A549 (cell line): ENCODE measurements at regions not wholly inside any gene's neighbourhood (a gene's known extent, or its start where the extent isn't known, plus 50 kb on each side); places are given as distances from the start of the nearest gene placed in this dataset.

Source experiments
- ATAC-seq, 2 experiments: fragments of 200-7000 bp in 1 of 2; fragments of >200 bp in 1 of 2; cut with Nextera tagmentation in 1 of 2; cut with Tn5 transposase in 1 of 2; 3 replicates each; pipeline versions ENCODE4 v1.8.0 to v1.9.1; 2018 to 2020; ENCODE audit warnings: mild to moderate bottlenecking in 1 of 2, moderate library complexity in 1 of 2
- CTCF ChIA-PET: fragments of 300-600 bp; sonication (Branson Sonifier 250); formaldehyde crosslinking; extraction: SDS; loops from one replicate; lab custom pipeline; 2021; ENCODE audit warnings: antibody characterized with exemption, inconsistent platforms; lab: Yijun Ruan, JAX
- POLR2A ChIA-PET: fragments of 350-600 bp; formaldehyde crosslinking; extraction: SDS; loops from one replicate; lab custom pipeline; 2021; ENCODE audit warnings: antibody characterized with exemption, inconsistent platforms; lab: Yijun Ruan, JAX
- DNase-seq, 2 experiments: peaks; one replicate each; pipeline versions ENCODE4 v3.0.0 to v3.0.0-alpha.2; 2011 to 2016; ENCODE audit warnings: low read depth in 1 of 2, low spot score in 1 of 2
- FAIRE-seq: peaks from 2 replicates; lab custom pipeline; 2011; peaks lifted over from hg19 to GRCh38; lab: Jason Lieb, UNC
- H3K27ac ChIP-seq, 2 experiments: fragments of >200 bp; sonication (Bioruptor Twin); formaldehyde crosslinking; 3 replicates each; pipeline ENCODE4 v1.5.1; 2016 to 2017
- H3K4me1 ChIP-seq: fragments of >200 bp; sonication (Bioruptor Twin); formaldehyde crosslinking; 3 replicates; pipeline ENCODE4 v1.6.1; 2016
- H3K4me2 ChIP-seq: fragments of >200 bp; sonication (Bioruptor Twin); formaldehyde crosslinking; 3 replicates; pipeline ENCODE4 v1.6.1; 2016
- H3K4me3 ChIP-seq: fragments of >200 bp; sonication (Bioruptor Twin); formaldehyde crosslinking; 3 replicates; pipeline ENCODE4 v1.5.1; 2016
- H3K9me3 ChIP-seq: fragments of >200 bp; sonication (Bioruptor Twin); formaldehyde crosslinking; 3 replicates; pipeline ENCODE4 v1.6.1; 2016
- CBX8 ChIP-seq: fragments of 200-600 bp; sonication (generic); IDR thresholded peaks from 2 replicates; pipeline ENCODE4 v1.6.1; 2016
- CHD2 ChIP-seq: fragments of 150-350 bp; IDR thresholded peaks from 2 replicates; pipeline ENCODE4 v1.6.1; 2014; ENCODE audit warnings: low read length; ENCODE audit not compliant: partially characterized antibody
- CHD4 ChIP-seq: fragments of 200-600 bp; sonication (generic); IDR thresholded peaks from 2 replicates; pipeline ENCODE4 v1.6.1; 2016; ENCODE audit warnings: antibody characterized with exemption, mild to moderate bottlenecking, borderline replicate concordance
- EHMT2 ChIP-seq: fragments of 200-600 bp; sonication (generic); IDR thresholded peaks from 2 replicates; pipeline ENCODE4 v1.6.1; 2016; ENCODE audit warnings: antibody characterized with exemption, low read depth, mild to moderate bottlenecking, moderate library complexity
- ESRRA ChIP-seq: fragments of 150-350 bp; IDR thresholded peaks from 2 replicates; pipeline ENCODE4 v1.6.1; 2014; ENCODE audit warnings: mild to moderate bottlenecking, low read length, borderline replicate concordance
- FOSL2 ChIP-seq, 2 experiments: fragments of 450-650 bp in 1 of 2; fragments of >200 bp in 1 of 2; sonication (Bioruptor Twin) in 1 of 2; formaldehyde crosslinking; IDR thresholded peaks; 2 replicates each; pipeline versions ENCODE4 v1.5.0 to v1.6.1; 2016 to 2020; ENCODE audit warnings: mild to moderate bottlenecking in 1 of 2, moderate library complexity in 1 of 2
- HEYL ChIP-seq: fragments of 250-450 bp; sonication (Bioruptor Pico); IDR thresholded peaks from 2 replicates; pipeline ENCODE4 v1.8.0; 2021; ENCODE audit warnings: mild to moderate bottlenecking, moderate library complexity
- HOXA7 ChIP-seq: fragments of 250-450 bp; sonication (Bioruptor Pico); IDR thresholded peaks from 2 replicates; pipeline ENCODE4 v1.5.0; 2020; ENCODE audit warnings: mild to moderate bottlenecking, moderate library complexity
- JUNB ChIP-seq: fragments of >200 bp; sonication (Bioruptor Twin); formaldehyde crosslinking; IDR thresholded peaks from 2 replicates; pipeline ENCODE4 v1.6.1; 2016
- KDM1A ChIP-seq: fragments of 200-600 bp; sonication (generic); IDR thresholded peaks from 2 replicates; pipeline ENCODE4 v1.6.1; 2016; ENCODE audit warnings: low read depth, mild to moderate bottlenecking
- MAFK ChIP-seq: fragments of 450-650 bp; IDR thresholded peaks from 2 replicates; pipeline ENCODE4 v1.6.1; 2014; ENCODE audit not compliant: partially characterized antibody
- NFE2L2 ChIP-seq: fragments of 150-350 bp; conservative IDR thresholded peaks from 2 replicates; pipeline ENCODE4 v1.6.1; 2014; ENCODE audit warnings: low read length
- POLR2AphosphoS2 ChIP-seq: conservative IDR thresholded peaks from 2 replicates; pipeline ENCODE4 v1.6.1; 2012; ENCODE audit warnings: low read length, improper control_type of control experiment, inconsistent platforms
- RAD21 ChIP-seq, 2 experiments: fragments of >200 bp in 1 of 2; sonication (Bioruptor Twin) in 1 of 2; formaldehyde crosslinking in 1 of 2; IDR thresholded peaks in 1 of 2; conservative IDR thresholded peaks in 1 of 2; 2 replicates in 1 of 2; 3 replicates in 1 of 2; pipeline ENCODE4 v1.6.1; 2012 to 2018; ENCODE audit warnings: inconsistent platforms in 1 of 2
- SREBF2 ChIP-seq: fragments of 450-650 bp; IDR thresholded peaks from 2 replicates; pipeline ENCODE4 v1.6.1; 2014; ENCODE audit warnings: mild to moderate bottlenecking, moderate library complexity
- ZNF302 ChIP-seq: fragments of 250-450 bp; sonication (Bioruptor Pico); IDR thresholded peaks from 2 replicates; pipeline ENCODE4 v1.9.0; 2021; ENCODE audit warnings: inconsistent platforms, mild to moderate bottlenecking, moderate library complexity
- WGBS: methylation state at CpG from one replicate; pipeline ENCODE4 v1.1.6; 2017; ENCODE audit errors: missing lambda C conversion rate; 5-methylcytosine and 5-hydroxymethylcytosine counted together
- TF ChIP-seq, protein P1 (sequence below): fragments of 200-600 bp; sonication (generic); IDR thresholded peaks from 2 replicates; pipeline ENCODE4 v1.6.1; 2016; ENCODE audit warnings: antibody characterized with exemption, mild to moderate bottlenecking, moderate library complexity
- TF ChIP-seq, protein P2 (sequence below): fragments of 250-450 bp; sonication (Bioruptor Pico); IDR thresholded peaks from 2 replicates; pipeline ENCODE4 v1.5.0; 2020; ENCODE audit warnings: low read depth, mild to moderate bottlenecking, moderate library complexity
- TF ChIP-seq, protein P3 (sequence below): IDR thresholded peaks from 2 replicates; pipeline ENCODE4 v1.6.1; 2012
- TF ChIP-seq, protein P4 (sequence below): fragments of >200 bp; sonication (Bioruptor Twin); formaldehyde crosslinking; IDR thresholded peaks from 3 replicates; pipeline ENCODE4 v1.5.1; 2016

DNA sequence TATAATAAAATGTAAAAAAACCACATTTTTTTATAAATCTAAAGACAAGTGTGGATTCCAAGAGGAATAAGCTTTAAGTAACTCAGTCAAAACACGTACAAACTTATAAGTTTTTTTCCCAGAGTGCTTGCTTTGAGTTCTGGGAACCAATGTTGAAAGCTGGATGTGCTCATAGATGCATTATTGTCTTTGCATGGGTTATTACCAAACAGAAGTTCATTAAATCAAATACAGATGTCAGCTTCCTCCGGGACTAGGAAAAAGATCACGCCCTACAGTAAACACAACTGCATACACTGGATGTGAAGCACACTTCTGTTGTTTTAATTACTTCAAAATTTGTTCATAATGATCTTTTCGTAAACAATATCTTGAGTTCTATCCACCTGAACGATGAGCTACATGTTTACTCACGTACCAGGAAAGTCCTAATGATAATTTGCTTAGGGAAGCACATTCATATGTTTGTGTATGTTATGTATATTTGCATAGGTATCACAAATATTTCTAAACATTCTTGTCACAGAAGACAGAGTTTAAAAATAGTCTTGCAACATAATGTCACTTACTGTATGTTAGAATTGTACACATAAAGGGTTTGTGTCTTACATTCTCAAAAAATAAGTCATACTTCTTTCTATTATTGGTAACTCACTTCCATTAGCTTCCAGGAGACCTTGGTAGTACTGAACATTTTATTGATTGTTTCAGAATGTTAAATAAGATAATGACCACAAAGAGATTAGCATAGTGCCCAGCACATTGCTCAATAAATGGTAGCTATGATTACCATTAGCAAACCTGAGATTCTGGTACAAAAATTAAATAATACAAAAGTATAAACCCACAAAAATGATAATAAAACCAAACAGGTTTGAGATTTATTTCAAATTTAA, 427.4 kb downstream of the CETN3 start:
- no peak overlapping the region for H3K27ac ChIP-seq
- ATAC-seq = no peak
- H3K9me3 ChIP-seq = no peaks in the 10 kb centered on the region
- TF ChIP-seq JUNB (no peak), MAFK (peak; percentile 58)
- TF ChIP-seq, all 56 proteins: peak for 1
- Histone ChIP-seq H3K4me1 (no peaks in the 10 kb centered on the region), H3K4me3 (no peak overlapping the region), H3K4me2 (no peak overlapping the region)
- POLR2A ChIA-PET = no interaction called here
- FAIRE-seq (no peak), DNase-seq (no peak)
- WGBS = 3% methylated on average over 6 of the region's 6 CpGs
- CTCF ChIA-PET = interaction anchor here (0.6 kb wide), 1 partner anchor 272 kb away, joined by 3 read pairs; no protein-coding TSS in a partner anchor

DNA sequence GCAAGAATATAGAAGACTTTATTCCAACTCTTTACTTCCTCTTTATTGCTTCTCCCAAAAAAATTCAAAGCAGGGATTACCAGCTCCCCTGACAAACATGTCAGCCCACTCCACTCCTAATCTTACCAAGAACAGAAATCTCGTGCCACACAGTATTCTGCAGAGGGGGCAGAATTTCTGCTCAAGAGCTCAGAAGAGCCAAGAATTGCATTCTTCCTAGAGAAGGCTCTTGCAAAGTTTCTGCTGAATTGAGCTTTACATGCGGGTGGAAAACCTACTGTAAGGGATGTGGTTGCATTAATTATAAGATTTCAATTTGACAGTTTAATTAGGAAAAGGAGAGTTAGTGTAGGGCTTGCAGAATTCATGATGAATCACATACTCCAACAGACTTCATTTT, 428.5 kb downstream of the CETN3 start:
- Histone ChIP-seq H3K9me3 (no peaks in the 10 kb centered on the region), H3K4me1 (no peaks in the 10 kb centered on the region), H3K27ac (no peak overlapping the region), H3K4me3 (no peak overlapping the region), H3K4me2 (no peak overlapping the region)
- FAIRE-seq (no peak), ATAC-seq (no peak), DNase-seq (no peak)
- 0% methylated on average over 2 of the region's 2 CpGs for WGBS
- POLR2A ChIA-PET = no interaction called here
- TF ChIP-seq RAD21 (conservative IDR thresholded peaks at IDR 0.05 in 1 of 2, IDR thresholded peaks at IDR 0.05 in 1 of 2) (no peak), CBX8 (no peak), FOSL2 (IDR thresholded peaks at IDR 0.05) (no peak), FOSL2 (CRISPR knock-in tag; IDR thresholded peaks at IDR 0.05) (no peak), CHD4 (no peak), ESRRA (no peak), ZNF302 (CRISPR knock-in tag) (no peak), NFE2L2 (no peak), HOXA7 (CRISPR knock-in tag) (no peak), POLR2AphosphoS2 (no peak), EHMT2 (no peak), HEYL (CRISPR knock-in tag) (no peak), SREBF2 (no peak), CHD2 (no peak), KDM1A (no peak)
- TF ChIP-seq, protein P1, sequence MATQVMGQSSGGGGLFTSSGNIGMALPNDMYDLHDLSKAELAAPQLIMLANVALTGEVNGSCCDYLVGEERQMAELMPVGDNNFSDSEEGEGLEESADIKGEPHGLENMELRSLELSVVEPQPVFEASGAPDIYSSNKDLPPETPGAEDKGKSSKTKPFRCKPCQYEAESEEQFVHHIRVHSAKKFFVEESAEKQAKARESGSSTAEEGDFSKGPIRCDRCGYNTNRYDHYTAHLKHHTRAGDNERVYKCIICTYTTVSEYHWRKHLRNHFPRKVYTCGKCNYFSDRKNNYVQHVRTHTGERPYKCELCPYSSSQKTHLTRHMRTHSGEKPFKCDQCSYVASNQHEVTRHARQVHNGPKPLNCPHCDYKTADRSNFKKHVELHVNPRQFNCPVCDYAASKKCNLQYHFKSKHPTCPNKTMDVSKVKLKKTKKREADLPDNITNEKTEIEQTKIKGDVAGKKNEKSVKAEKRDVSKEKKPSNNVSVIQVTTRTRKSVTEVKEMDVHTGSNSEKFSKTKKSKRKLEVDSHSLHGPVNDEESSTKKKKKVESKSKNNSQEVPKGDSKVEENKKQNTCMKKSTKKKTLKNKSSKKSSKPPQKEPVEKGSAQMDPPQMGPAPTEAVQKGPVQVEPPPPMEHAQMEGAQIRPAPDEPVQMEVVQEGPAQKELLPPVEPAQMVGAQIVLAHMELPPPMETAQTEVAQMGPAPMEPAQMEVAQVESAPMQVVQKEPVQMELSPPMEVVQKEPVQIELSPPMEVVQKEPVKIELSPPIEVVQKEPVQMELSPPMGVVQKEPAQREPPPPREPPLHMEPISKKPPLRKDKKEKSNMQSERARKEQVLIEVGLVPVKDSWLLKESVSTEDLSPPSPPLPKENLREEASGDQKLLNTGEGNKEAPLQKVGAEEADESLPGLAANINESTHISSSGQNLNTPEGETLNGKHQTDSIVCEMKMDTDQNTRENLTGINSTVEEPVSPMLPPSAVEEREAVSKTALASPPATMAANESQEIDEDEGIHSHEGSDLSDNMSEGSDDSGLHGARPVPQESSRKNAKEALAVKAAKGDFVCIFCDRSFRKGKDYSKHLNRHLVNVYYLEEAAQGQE = no peak
- TF ChIP-seq, protein P2, sequence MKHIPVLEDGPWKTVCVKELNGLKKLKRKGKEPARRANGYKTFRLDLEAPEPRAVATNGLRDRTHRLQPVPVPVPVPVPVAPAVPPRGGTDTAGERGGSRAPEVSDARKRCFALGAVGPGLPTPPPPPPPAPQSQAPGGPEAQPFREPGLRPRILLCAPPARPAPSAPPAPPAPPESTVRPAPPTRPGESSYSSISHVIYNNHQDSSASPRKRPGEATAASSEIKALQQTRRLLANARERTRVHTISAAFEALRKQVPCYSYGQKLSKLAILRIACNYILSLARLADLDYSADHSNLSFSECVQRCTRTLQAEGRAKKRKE = no peak
- TF ChIP-seq, protein P3, sequence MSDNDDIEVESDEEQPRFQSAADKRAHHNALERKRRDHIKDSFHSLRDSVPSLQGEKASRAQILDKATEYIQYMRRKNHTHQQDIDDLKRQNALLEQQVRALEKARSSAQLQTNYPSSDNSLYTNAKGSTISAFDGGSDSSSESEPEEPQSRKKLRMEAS = no peak
- TF ChIP-seq, protein P4, sequence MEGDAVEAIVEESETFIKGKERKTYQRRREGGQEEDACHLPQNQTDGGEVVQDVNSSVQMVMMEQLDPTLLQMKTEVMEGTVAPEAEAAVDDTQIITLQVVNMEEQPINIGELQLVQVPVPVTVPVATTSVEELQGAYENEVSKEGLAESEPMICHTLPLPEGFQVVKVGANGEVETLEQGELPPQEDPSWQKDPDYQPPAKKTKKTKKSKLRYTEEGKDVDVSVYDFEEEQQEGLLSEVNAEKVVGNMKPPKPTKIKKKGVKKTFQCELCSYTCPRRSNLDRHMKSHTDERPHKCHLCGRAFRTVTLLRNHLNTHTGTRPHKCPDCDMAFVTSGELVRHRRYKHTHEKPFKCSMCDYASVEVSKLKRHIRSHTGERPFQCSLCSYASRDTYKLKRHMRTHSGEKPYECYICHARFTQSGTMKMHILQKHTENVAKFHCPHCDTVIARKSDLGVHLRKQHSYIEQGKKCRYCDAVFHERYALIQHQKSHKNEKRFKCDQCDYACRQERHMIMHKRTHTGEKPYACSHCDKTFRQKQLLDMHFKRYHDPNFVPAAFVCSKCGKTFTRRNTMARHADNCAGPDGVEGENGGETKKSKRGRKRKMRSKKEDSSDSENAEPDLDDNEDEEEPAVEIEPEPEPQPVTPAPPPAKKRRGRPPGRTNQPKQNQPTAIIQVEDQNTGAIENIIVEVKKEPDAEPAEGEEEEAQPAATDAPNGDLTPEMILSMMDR = no peak
- CTCF ChIA-PET = no interaction called here
